ENCODE measurements at regions not wholly inside any gene's neighbourhood (a gene's known extent, or its start where the extent isn't known, plus 50 kb on each side); places are given as distances from the start of the nearest gene placed in this dataset.

- no peak for ATAC-seq (ENCODE audit: low read depth)
- Histone ChIP-seq H3K9ac (ENCODE audit: low read length) (no peak overlapping the region), H3K4me1 (ENCODE audit: control insufficient read depth in 2 of 2, insufficient read depth in 2 of 2, low read length in 2 of 2) (peaks cover 14 to 24% of the 10 kb centered on the region in 2 donors), H3K79me2 (ENCODE audit: control insufficient read depth, insufficient read depth, low read length) (peaks cover 34% of the 10 kb centered on the region), H3K27me3 (replicated peaks in 1 of 4; ENCODE audit: control extremely low read depth in 1 of 4, control insufficient read depth in 3 of 4, insufficient read depth in 4 of 4, low read length in 3 of 4) (no peaks in the 10 kb centered on the region), H3K4me2 (replicated peaks; ENCODE audit: low read depth, low read length, poor library complexity, severe bottlenecking) (no peak overlapping the region), H3K9me3 (ENCODE audit: control extremely low read depth in 1 of 3, control insufficient read depth in 2 of 3, insufficient read depth in 1 of 3, low read length in 2 of 3) (no peaks in the 10 kb centered on the region), H2AFZ (ENCODE audit: insufficient read depth, low read depth, low read length, poor library complexity, severe bottlenecking) (no peak overlapping the region), H3K27ac (ENCODE audit: low read length in 2 of 2) (no peak overlapping the region), H4K20me1 (ENCODE audit: control insufficient read depth, insufficient read depth, low read length, poor library complexity, severe bottlenecking) (no peaks in the 10 kb centered on the region), H3K36me3 (replicated peaks in 1 of 2; ENCODE audit: control extremely low read depth in 1 of 2, control insufficient read depth in 1 of 2, extremely low read depth in 1 of 2, insufficient read depth in 2 of 2, low read length in 1 of 2) (no peaks in the 10 kb centered on the region), H3K4me3 (ENCODE audit: control extremely low read depth in 1 of 5, extremely low read depth in 1 of 5, insufficient read depth in 1 of 5, low read depth in 2 of 5, low read length in 4 of 5) (no peak overlapping the region)
- intact Hi-C loops (cut with micrococcal nuclease) = no loop called here
- WGBS (ENCODE audit: insufficient coverage) = 87% methylated on average over 11 of the region's 14 CpGs
- no peak for DNase-seq
- H3K4me1 Mint-ChIP-seq = peaks cover 53% of the 10 kb centered on the region
- no peak overlapping the region for H3K4me3 Mint-ChIP-seq
- ChIA-PET POLR2A (interaction anchor here (0.6 kb wide), 1 partner anchor 159 kb away, joined by 3 read pairs; no protein-coding TSS in a partner anchor), CTCF (interaction anchor here (0.6 to 7.7 kb wide), 18 partner anchors 22 to 260 kb away, joined by 3 to 241 read pairs (median 14); partner anchors contain the start of gene IKZF1)
- H3K27me3 Mint-ChIP-seq = no peaks in the 10 kb centered on the region
- TF ChIP-seq, protein P1, sequence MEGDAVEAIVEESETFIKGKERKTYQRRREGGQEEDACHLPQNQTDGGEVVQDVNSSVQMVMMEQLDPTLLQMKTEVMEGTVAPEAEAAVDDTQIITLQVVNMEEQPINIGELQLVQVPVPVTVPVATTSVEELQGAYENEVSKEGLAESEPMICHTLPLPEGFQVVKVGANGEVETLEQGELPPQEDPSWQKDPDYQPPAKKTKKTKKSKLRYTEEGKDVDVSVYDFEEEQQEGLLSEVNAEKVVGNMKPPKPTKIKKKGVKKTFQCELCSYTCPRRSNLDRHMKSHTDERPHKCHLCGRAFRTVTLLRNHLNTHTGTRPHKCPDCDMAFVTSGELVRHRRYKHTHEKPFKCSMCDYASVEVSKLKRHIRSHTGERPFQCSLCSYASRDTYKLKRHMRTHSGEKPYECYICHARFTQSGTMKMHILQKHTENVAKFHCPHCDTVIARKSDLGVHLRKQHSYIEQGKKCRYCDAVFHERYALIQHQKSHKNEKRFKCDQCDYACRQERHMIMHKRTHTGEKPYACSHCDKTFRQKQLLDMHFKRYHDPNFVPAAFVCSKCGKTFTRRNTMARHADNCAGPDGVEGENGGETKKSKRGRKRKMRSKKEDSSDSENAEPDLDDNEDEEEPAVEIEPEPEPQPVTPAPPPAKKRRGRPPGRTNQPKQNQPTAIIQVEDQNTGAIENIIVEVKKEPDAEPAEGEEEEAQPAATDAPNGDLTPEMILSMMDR (IDR thresholded peaks at IDR 0.05) = no peak
- no peak for TF ChIP-seq EZH2 (IDR thresholded peaks at IDR 0.05; ENCODE audit: borderline replicate concordance, insufficient read depth, low read depth, low read length, poor library complexity, severe bottlenecking)
- peak overlapping the region; percentile 44 for H3K27ac Mint-ChIP-seq
- no peaks in the 10 kb centered on the region for H3K9me3 Mint-ChIP-seq (ENCODE audit: insufficient read depth)
Measured at GRCh38 chr7:50207686-50208255, 96.7 kb upstream of the IKZF1 start.

DNA sequence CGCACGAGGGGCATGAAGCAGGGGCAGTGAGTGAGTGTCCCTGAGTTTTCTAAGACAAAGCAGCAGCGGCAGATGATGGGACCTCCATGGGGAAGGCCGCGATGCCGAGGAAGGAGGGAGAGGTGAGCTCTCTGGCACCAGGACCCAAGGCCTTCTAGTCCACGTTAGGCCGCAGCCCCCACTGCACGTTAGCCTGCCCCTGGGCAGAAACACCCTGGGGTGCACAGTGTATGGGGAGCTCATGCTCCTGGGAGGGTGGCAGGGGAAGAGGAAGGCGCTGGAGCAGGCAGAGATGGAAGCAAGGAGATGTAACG, 97.3 kb upstream of the IKZF1 start:
- WGBS (ENCODE audit: insufficient coverage) = 98% methylated on average over 8 of the region's 11 CpGs
- H3K9me3 Mint-ChIP-seq (ENCODE audit: insufficient read depth) = no peaks in the 10 kb centered on the region
- CTCF ChIA-PET = interaction anchor here (0.6 to 7.7 kb wide), 26 partner anchors 13 to 426 kb away, joined by 3 to 241 read pairs (median 12); partner anchors contain the start of gene IKZF1
- Histone ChIP-seq H3K36me3 (replicated peaks in 1 of 2; ENCODE audit: control extremely low read depth in 1 of 2, control insufficient read depth in 1 of 2, extremely low read depth in 1 of 2, insufficient read depth in 2 of 2, low read length in 1 of 2) (no peaks in the 10 kb centered on the region), H3K4me3 (ENCODE audit: control extremely low read depth in 1 of 5, extremely low read depth in 1 of 5, insufficient read depth in 1 of 5, low read depth in 2 of 5, low read length in 4 of 5) (no peak overlapping the region), H4K20me1 (ENCODE audit: control insufficient read depth, insufficient read depth, low read length, poor library complexity, severe bottlenecking) (no peaks in the 10 kb centered on the region), H3K4me2 (replicated peaks; ENCODE audit: low read depth, low read length, poor library complexity, severe bottlenecking) (no peak overlapping the region), H3K9ac (ENCODE audit: low read length) (no peak overlapping the region), H3K9me3 (ENCODE audit: control extremely low read depth in 1 of 3, control insufficient read depth in 2 of 3, insufficient read depth in 1 of 3, low read length in 2 of 3) (no peaks in the 10 kb centered on the region), H3K27ac (ENCODE audit: low read length in 2 of 2) (no peak overlapping the region), H3K79me2 (ENCODE audit: control insufficient read depth, insufficient read depth, low read length) (peaks cover 29% of the 10 kb centered on the region), H3K27me3 (replicated peaks in 1 of 4; ENCODE audit: control extremely low read depth in 1 of 4, control insufficient read depth in 3 of 4, insufficient read depth in 4 of 4, low read length in 3 of 4) (no peaks in the 10 kb centered on the region), H2AFZ (ENCODE audit: insufficient read depth, low read depth, low read length, poor library complexity, severe bottlenecking) (no peak overlapping the region), H3K4me1 (ENCODE audit: control insufficient read depth in 2 of 2, insufficient read depth in 2 of 2, low read length in 2 of 2) (peaks cover 9 to 18% of the 10 kb centered on the region in 2 donors)
- ATAC-seq (ENCODE audit: low read depth) (no peak), DNase-seq (no peak)
- intact Hi-C loops (cut with micrococcal nuclease) = no loop called here
- H3K27ac Mint-ChIP-seq = no peak overlapping the region
- peaks cover 47% of the 10 kb centered on the region for H3K4me1 Mint-ChIP-seq
- TF ChIP-seq, protein P1 (IDR thresholded peaks at IDR 0.05) = no peak
- TF ChIP-seq EZH2 (IDR thresholded peaks at IDR 0.05; ENCODE audit: borderline replicate concordance, insufficient read depth, low read depth, low read length, poor library complexity, severe bottlenecking) = no peak
- POLR2A ChIA-PET = interaction anchor here (0.7 kb wide), 1 partner anchor 62 kb away, joined by 3 read pairs; no protein-coding TSS in a partner anchor
- H3K27me3 Mint-ChIP-seq = no peaks in the 10 kb centered on the region
- H3K4me3 Mint-ChIP-seq = no peak overlapping the region

All from B cell (primary cell).